Kidney capillary endothelial cell (primary cell): ENCODE measurements at regions not wholly inside any gene's neighbourhood (a gene's known extent, or its start where the extent isn't known, plus 50 kb on each side); places are given as distances from the start of the nearest gene placed in this dataset.

Source experiments
- DNase-seq: peaks from one replicate; pipeline ENCODE4 v3.0.0-alpha.2; 2018; ENCODE audit warnings: low spot score

DNA sequence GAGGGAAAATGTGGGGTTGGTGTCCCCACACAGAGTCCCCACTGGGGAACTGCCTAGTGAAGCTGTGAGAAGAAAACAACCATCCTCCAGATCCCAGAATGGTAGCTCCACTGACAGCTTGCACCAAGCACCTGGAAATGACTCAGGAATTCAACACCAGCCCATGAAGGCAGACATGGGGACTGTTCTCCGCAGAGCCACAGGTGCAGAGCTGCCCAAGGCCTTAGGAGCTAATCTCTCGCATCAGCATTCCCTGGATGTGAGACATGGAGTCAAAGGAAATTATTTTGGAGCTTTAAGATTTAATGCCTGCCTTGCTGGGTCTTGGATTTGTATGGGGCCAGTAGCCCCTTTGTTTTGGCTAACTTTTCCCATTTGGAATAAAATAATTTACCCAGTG lies 367.9 kb downstream of the FAM133A start:
- no peak for DNase-seq

GRCh38 chrX:94045724-94046123 lies 371.7 kb downstream of the FAM133A start:
- DNase-seq = no peak

DNA sequence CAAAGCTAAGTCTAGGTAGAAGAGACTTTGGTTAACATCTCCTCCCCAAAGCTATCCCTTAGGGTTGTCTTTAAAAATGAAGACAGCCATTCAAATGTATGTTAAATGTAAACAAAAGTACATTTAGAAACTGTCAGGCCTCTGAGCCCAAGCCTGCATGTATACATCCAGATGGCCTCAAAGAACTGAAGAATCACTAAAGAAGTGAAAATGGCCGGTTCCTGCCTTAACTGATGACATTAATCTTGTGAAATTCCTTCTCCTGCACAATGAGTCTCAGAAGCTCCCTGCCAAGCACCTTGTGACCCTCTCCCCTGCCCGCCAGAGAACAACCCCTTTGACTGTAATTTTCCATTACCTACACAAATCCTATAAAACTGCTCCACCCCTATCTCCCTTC lies 377.9 kb downstream of the FAM133A start:
- DNase-seq = no peak

DNA sequence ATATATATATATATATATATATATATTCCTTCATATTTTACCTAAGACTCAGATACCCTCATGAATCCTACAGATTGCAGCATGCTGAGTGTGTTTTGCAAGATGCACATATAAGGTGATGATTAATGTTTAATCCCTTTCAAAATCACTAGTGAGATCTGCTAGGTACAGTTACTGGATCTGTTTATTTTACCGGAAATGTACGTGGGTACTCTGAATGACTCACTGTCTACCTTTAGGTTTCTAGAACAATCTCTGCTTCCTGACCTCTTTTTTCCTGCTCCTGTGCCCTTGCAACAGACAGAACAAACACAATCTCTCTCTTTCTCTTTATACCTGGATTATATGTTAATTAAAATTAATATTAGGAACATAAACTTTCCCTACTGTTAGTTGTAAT lies 379.6 kb downstream of the FAM133A start:
- DNase-seq = no peak

- no peak for DNase-seq
Measured at GRCh38 chrX:94057385-94057784, 383.4 kb downstream of the FAM133A start.

DNA sequence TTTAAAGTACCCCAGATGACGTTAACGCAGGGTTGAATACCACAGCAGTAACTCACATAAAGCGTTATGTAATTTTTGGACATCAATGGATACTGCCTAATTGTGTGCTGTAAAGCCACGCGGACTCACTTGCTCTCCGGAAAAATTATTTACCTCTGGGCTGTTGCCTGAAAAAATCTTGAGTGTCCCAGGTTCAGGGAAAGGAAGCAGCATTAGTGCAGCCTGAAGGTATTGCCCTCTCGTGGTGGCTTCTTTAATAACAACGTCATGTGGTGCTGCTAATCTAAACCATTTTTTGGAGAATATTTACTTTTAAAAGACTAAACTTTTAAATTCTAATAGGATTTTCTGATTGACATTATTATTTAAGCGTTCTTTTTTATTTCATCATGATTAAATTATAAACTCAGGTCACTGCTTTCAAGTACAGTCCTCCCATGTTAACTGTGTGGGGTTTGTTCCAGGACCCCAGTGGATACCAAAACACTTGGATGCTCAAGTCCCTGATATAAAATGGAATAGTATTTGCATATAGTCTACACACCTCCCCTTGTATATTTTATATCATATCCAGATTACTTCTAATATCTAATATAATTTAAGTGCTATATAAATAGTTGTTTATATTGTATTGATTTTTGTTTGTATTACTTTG lies 384.8 kb downstream of the FAM133A start:
- peak; percentile 4 for DNase-seq

- no peak for DNase-seq
Measured at GRCh38 chrX:94065091-94065490, 391.1 kb downstream of the FAM133A start.

DNA sequence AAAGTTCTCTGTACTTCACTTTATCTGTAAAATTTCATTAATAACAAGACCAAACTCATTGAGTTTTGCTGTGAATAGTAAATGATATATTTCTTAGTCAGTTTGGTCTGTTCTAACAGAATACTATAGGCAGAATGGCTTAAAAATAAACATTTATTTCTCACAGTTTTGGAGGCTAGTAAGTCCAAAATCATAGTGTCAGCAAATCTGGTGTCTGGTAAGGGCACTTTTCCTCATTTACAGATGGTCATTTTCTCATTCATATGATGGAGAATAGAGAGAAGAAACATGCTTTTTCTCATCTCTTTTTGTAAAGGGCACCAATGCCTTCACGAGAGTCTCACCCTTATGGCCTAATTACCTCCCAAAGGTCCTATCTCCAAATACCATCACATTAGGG lies 415.1 kb downstream of the FAM133A start:
- DNase-seq = no peak

- no peak for DNase-seq
Measured at GRCh38 chrX:94097868-94098267, 423.9 kb downstream of the FAM133A start.

DNA sequence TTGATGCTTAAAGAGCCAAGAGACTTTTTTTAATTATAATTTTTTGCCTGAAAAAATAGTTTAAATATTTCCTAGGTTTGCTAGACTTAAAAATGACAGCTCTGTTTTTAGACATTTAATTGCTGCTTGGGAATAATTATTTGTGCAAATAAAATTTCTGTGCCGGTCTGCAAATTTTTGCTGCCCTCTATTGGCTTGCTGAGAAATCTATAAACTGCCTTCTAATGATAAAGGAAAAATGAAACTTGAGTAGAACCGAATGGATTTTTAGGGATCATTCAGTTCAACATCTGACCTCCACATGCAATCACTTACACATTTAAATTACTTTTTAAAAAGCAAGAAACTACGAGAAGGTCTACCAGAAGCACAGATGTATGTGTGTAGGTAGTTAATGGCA lies 434.0 kb downstream of the FAM133A start:
- DNase-seq = no peak

DNA sequence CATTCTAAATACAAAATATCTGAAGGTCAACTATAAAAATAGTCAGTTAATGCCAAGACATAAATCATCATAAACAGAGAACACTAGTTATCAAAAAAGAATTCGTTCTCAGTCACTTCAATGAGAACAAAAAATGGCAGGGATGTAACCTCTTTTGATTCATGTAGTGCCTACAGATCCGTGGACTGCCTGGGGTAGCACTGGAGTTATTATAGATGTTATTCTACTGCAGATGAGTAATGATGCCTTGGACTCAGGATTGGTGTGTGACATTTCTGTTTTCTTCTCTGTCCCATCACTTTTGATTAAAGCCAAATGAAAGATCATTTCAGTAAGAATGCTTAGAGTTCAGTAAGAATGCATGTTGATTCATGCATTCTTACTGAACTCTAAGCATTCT lies 440.4 kb downstream of the FAM133A start:
- no peak for DNase-seq

DNA sequence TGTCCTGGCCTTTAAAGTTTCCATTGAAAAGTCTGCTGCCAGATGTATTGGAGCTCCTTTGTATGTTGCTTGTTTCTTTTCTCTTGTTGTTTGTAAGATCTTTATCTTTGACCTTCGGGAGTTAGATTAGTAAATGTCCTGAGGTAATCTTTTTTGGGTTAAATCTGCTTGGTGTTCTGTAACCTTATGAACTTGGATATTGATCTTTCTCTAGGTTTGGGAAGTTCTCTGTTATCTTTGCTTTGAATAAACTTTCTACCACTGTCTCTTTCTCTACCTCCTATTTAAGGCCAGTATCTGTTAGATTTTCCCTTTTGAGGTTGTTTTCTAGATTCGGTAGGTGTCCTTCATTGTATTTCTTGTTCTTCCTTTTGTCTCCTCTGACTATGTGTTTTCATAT lies 447.8 kb downstream of the FAM133A start:
- no peak for DNase-seq

DNA sequence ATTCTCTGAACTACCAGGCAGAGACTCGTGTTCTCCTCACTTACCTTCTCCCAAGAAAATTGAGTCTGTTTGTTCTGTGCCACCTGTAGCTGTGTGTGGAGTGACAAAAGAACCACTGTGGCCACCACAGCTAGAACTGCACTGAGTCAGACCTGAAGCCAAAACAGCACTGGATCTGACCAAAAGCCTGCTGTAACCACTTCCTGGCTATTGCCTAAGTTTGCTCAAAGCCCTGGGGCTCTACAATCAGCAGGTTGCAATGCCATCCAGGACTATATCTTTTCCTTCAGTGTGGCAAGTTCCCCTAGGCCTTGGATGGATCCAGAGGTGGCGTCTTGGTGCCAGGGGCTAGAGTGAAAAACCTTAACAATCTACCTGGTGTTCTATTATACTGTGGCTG lies 449.1 kb downstream of the FAM133A start:
- no peak for DNase-seq

- DNase-seq = no peak
Measured at GRCh38 chrX:94162971-94163370, 489.0 kb downstream of the FAM133A start.

GRCh38 chrX:94178145-94178788 lies 504.3 kb downstream of the FAM133A start:
- no peak for DNase-seq

- no peak for DNase-seq
Measured at GRCh38 chrX:94204524-94204923, 530.5 kb downstream of the FAM133A start.

DNA sequence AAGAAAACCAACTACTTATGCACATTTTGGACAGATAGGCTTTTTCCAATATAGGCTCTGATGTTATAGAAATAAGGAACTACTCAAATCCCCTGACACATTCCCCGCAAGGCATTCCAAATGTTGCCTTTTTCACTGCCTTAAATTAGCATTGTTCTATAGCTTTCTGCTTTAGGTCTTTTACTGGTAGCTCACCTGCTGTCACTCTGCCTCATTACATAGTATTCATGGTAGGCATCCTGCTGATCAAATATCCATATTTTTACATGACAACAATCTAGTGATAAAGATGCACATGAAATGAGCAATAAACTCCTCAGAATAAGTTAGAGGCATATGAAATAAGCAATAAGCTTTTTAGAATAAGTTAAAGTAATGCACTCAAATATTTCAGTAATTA lies 542.7 kb downstream of the FAM133A start:
- no peak for DNase-seq

DNA sequence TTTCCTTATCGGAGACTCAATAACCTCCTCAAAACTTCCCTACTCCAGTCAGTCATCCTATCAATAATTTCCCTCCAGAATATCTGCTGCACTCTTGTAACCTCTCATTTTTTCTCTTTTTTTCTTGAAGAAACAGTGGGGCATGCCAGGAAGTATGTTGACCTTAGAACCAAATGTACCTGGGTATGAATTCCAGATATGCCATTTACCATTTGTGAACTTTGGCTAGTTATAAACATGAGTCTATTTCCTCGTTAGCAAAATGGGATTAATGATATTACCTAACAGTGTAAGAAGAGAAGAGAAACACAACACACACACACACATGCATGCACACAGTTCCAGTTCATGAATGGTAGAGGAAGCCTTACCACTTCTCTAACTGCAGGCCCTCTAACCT lies 578.2 kb downstream of the FAM133A start:
- DNase-seq = no peak

DNA sequence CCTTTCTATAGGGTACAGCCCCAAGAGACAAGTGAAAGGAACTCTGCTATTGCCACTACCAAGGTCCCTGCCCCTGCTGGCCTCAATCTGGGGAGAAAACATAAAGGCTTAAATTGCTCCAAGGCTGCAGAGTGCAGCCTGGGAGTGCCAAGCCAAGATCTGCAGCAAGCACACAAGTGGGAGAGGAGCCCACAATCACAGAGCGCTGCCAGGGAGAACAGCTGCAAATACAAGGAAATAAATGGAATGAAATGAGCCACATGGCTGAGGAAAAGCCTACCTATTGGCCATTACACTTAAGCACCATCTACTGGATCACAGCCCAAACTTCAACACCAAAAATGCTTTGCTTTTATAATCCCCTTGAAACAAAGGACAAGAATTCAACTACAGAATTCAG lies 582.4 kb downstream of the FAM133A start:
- no peak for DNase-seq

DNA sequence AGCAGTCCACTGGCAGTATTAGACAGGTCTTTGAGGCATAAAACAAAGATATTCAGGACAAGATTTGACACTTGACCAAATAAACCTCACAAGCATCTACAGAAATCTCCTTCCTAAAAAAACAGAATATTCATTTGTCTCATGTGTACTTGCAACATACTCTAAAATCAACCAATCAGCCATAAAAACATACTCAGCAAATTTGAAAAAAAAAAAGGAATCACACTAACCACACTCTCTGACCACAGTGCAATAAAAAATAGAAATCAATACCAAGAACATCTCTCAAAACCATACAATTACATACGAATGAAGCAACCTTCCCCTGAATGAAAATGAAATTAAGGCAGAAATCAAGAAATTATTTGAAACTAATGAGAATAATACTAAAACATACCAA lies 591.3 kb downstream of the FAM133A start:
- no peak for DNase-seq

DNA sequence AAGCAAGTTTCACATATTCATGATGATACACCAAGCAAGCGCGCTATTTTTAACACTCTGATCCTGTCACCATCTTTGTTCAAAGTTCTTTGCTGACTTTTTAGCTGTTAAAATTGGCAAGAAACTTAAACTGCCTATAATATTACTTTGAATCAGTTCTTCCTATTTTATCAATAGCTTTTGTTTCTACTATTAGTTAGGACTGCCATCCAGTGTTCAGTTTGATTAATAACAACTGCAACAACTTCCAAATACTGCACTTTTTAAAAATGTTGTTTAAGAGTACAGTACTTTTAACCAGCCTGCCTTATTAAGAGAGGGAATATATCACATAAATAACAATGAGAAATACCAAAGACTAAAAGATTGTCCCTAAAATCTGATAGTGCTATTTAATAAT lies 614.3 kb downstream of the FAM133A start:
- DNase-seq = no peak

- DNase-seq = no peak
Measured at GRCh38 chrX:94288972-94289371, 615.0 kb downstream of the FAM133A start.

GRCh38 chrX:94302446-94302845 lies 628.4 kb downstream of the FAM133A start:
- no peak for DNase-seq

- no peak for DNase-seq
Measured at GRCh38 chrX:94329182-94329581, 655.2 kb downstream of the FAM133A start.
